GM23248 (cell line): ENCODE measurements at regions not wholly inside any gene's neighbourhood (a gene's known extent, or its start where the extent isn't known, plus 50 kb on each side); places are given as distances from the start of the nearest gene placed in this dataset.

Experiments
- EZH2 ChIP-seq: fragments of 200-600 bp; sonication (generic); IDR thresholded peaks from 2 replicates; pipeline ENCODE4 v1.6.1; 2018; ENCODE audit warnings: antibody characterized with exemption, mild to moderate bottlenecking; ENCODE audit not compliant: insufficient read depth, poor library complexity, severe bottlenecking
- EZH2phosphoT487 ChIP-seq: fragments of 200-600 bp; sonication (generic); IDR thresholded peaks from 2 replicates; pipeline ENCODE4 v1.6.1; 2018; ENCODE audit warnings: antibody characterized with exemption, moderate library complexity, mild to moderate bottlenecking, low read depth; ENCODE audit not compliant: insufficient read depth

DNA sequence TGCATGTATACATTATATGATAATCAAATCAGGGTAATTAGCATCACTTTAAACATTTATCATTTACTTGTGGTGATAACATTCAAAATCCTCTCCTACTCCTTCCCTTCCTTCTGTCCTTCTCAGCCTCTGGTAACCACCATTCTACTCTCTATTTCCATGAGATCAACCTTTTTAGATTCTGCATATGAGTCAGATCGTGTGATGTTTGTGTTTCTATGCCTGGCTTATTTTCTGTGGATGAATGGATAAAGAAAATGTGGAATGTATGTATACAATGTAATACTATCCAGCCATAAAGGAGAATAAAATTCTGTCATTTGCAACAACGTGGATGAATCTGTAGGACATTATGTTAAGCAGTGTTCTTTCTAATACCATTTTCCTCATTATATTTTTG lies 123.9 kb downstream of the NAA11 start:
- TF ChIP-seq EZH2phosphoT487 (no peak), EZH2 (no peak)
